Tibial nerve (tissue), 4 donors: ENCODE measurements at regions not wholly inside any gene's neighbourhood (a gene's known extent, or its start where the extent isn't known, plus 50 kb on each side); places are given as distances from the start of the nearest gene placed in this dataset.
A peak's percentile ranks its signal among the peaks of the same experiment; 100 is the strongest.

ENCODE experiments used
- DNase-seq, 2 donors: peaks; one replicate each; pipeline ENCODE4 v3.0.0-alpha.2; 2019; ENCODE audit warnings: low spot score in 2 of 2
- H3K27ac ChIP-seq, 4 donors: fragments of 200-600 bp; sonication (generic) in 3 of 4; one replicate each; pipeline ENCODE4 v1.5.1; 2017 to 2019; ENCODE audit warnings: mild to moderate bottlenecking in 1 of 4
- H3K27me3 ChIP-seq, 2 donors: fragments of 200-600 bp; sonication (generic) in 1 of 2; one replicate each; pipeline versions ENCODE4 v1.5.1 to v1.6.0; 2017 to 2019
- H3K36me3 ChIP-seq, 3 donors: fragments of 200-600 bp; sonication (generic); one replicate each; pipeline ENCODE4 v1.5.1; 2018 to 2019
- H3K4me1 ChIP-seq, 4 donors: fragments of 200-600 bp; sonication (generic) in 3 of 4; one replicate each; pipeline ENCODE4 v1.5.1; 2017 to 2019
- H3K4me3 ChIP-seq, 4 donors: fragments of 200-600 bp; sonication (generic) in 3 of 4; one replicate each; pipeline ENCODE4 v1.5.1; 2017 to 2019; ENCODE audit warnings: mild to moderate bottlenecking in 1 of 4, moderate library complexity in 1 of 4
- H3K9me3 ChIP-seq, 4 donors: fragments of 200-600 bp; sonication (generic) in 3 of 4; one replicate each; pipeline ENCODE4 v1.5.1; 2017 to 2019
- EP300 ChIP-seq, 2 donors: sonication (generic); formaldehyde crosslinking; IDR thresholded peaks; one replicate each; pipeline ENCODE4 v1.6.1; 2017; ENCODE audit warnings: antibody characterized with exemption in 2 of 2, mild to moderate bottlenecking in 1 of 2
- POLR2A ChIP-seq, 2 donors: fragments of 450-650 bp; IDR thresholded peaks; one replicate each; pipeline ENCODE4 v1.6.1; 2017; ENCODE audit warnings: antibody characterized with exemption in 2 of 2, mild to moderate bottlenecking in 2 of 2, moderate library complexity in 2 of 2
- WGBS, 2 donors: methylation state at CpG; one replicate each; pipeline ENCODE4 v1.1.5; 2018; 5-methylcytosine and 5-hydroxymethylcytosine counted together
- TF ChIP-seq, protein P1 (sequence below), 5 experiments: fragments of 200-600 bp in 3 of 5; fragments of 450-650 bp in 2 of 5; sonication (generic) in 3 of 5; IDR thresholded peaks; one replicate each; pipeline ENCODE4 v1.5.1; 2016 to 2019; ENCODE audit warnings: antibody characterized with exemption in 5 of 5, mild to moderate bottlenecking in 3 of 5, moderate library complexity in 2 of 5

GRCh38 chr4:181420950-181421349, 822.3 kb upstream of the TENM3 start:
- Histone ChIP-seq H3K4me1 (peaks cover 0 to 9% (median 0%) of the 10 kb centered on the region in 4 donors), H3K27ac (no peak overlapping the region), H3K27me3 (no peaks in the 10 kb centered on the region), H3K36me3 (no peaks in the 10 kb centered on the region), H3K9me3 (no peaks in the 10 kb centered on the region), H3K4me3 (no peak overlapping the region)
- DNase-seq, result no peak
- WGBS, 2 donors, result 50 to 54% methylated on average over 2 of the region's 2 CpGs
- no peak for TF ChIP-seq POLR2A (IDR thresholded peaks at IDR 0.05)
- TF ChIP-seq, protein P1, sequence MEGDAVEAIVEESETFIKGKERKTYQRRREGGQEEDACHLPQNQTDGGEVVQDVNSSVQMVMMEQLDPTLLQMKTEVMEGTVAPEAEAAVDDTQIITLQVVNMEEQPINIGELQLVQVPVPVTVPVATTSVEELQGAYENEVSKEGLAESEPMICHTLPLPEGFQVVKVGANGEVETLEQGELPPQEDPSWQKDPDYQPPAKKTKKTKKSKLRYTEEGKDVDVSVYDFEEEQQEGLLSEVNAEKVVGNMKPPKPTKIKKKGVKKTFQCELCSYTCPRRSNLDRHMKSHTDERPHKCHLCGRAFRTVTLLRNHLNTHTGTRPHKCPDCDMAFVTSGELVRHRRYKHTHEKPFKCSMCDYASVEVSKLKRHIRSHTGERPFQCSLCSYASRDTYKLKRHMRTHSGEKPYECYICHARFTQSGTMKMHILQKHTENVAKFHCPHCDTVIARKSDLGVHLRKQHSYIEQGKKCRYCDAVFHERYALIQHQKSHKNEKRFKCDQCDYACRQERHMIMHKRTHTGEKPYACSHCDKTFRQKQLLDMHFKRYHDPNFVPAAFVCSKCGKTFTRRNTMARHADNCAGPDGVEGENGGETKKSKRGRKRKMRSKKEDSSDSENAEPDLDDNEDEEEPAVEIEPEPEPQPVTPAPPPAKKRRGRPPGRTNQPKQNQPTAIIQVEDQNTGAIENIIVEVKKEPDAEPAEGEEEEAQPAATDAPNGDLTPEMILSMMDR (IDR thresholded peaks at IDR 0.05), result no peak
- no peak for TF ChIP-seq EP300 (IDR thresholded peaks at IDR 0.05)

DNA sequence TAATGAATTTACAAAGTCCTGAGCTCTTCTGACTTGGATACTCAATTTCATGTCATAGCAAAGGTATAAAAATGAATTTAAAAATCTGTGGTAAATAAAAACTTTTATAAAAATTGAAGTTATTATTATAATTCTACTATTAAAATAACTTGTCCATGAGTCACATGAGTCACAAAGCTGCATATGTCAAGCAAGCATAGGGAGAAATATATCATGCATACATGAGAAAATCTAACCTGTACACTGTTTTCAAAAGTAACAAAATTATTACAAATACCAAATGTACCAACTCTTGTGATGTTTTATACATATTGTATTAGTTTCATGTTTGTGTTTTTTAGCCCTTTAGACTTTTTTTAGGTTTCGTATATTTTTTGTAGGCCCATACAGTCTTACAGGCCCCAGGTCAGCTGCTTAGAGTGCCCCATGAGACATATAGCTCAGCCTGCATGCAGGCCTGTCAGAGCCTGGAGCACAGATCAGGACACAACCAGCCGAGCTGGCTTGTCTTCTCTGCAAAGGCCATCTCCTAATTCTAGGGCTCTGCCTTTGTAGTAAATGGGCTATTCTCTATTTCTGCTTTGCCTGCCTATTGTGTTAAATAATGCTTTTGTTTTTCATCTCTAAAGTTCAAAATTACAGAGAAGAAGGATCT, 818.7 kb upstream of the TENM3 start:
- WGBS, 2 donors, result 38 to 63% methylated on average over 2 of the region's 2 CpGs
- H3K27me3 ChIP-seq, result no peaks in the 10 kb centered on the region

DNA sequence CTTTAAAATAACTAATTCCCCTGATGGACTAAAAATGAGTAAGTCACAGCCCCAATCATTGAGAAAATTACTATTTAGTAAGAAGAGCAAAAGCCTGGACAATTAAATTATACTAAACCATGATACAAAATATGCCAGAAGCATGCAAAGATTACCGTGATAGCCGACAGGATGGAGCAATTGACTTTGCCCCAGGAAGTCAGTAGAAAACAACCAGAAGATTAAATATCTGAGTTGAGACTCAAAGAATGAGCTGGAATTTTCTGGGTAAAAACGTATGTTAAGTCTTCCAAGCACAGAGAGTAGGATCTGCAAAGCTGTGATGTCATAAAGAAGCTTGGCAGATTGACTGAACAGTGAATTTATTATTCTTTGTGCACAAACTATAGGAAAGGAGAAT, 816.1 kb upstream of the TENM3 start:
- Histone ChIP-seq H3K4me3 (no peak overlapping the region), H3K36me3 (no peaks in the 10 kb centered on the region), H3K9me3 (no peaks in the 10 kb centered on the region), H3K4me1 (no peaks in the 10 kb centered on the region), H3K27me3 (no peaks in the 10 kb centered on the region), H3K27ac (no peak overlapping the region)
- WGBS, 2 donors, result 27 to 41% methylated on average over 3 of the region's 3 CpGs
- no peak for DNase-seq
- TF ChIP-seq POLR2A (IDR thresholded peaks at IDR 0.05) (no peak), EP300 (IDR thresholded peaks at IDR 0.05) (no peak)
- TF ChIP-seq, protein P1 (IDR thresholded peaks at IDR 0.05), result no peak

More for the DNA sequence above, 818.7 kb upstream of the TENM3 start:
- Histone ChIP-seq H3K36me3 (no peaks in the 10 kb centered on the region), H3K27ac (no peak overlapping the region), H3K9me3 (no peaks in the 10 kb centered on the region), H3K4me3 (no peak overlapping the region), H3K4me1 (no peaks in the 10 kb centered on the region)
- TF ChIP-seq POLR2A (IDR thresholded peaks at IDR 0.05) (no peak), EP300 (IDR thresholded peaks at IDR 0.05) (no peak)
- no peak for DNase-seq

- Histone ChIP-seq H3K36me3 (no peaks in the 10 kb centered on the region), H3K27me3 (no peaks in the 10 kb centered on the region), H3K4me3 (no peak overlapping the region), H3K4me1 (no peaks in the 10 kb centered on the region), H3K9me3 (no peaks in the 10 kb centered on the region), H3K27ac (no peak overlapping the region)
- TF ChIP-seq, protein P1 (IDR thresholded peaks at IDR 0.05), result no peak
- TF ChIP-seq POLR2A (IDR thresholded peaks at IDR 0.05) (no peak), EP300 (IDR thresholded peaks at IDR 0.05) (no peak)
- DNase-seq, result no peak
- WGBS, 2 donors, result 39 to 51% methylated on average over 1 of the region's 1 CpG
These were observed 812.2 kb upstream of the TENM3 start for GRCh38 chr4:181431006-181431405.

DNA sequence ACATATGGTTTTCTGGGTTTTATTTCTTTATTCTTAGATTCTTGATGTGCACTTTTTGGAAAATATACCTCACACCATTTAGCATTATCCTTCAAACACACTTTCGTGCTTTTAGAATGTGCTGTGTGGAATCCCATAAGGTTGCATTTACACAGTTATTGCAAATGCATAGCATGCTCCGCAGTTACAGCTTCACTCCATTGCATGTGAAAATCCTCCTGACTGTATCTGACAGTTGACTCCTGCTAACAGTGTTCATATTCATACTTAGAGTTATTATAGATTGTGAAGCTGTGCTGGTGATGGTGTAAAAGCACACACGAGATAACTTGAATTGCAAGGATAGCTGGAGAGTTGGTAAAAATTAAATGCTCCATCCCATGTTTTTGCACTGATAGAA, 811.5 kb upstream of the TENM3 start:
- TF ChIP-seq POLR2A (IDR thresholded peaks at IDR 0.05) (no peak), EP300 (IDR thresholded peaks at IDR 0.05) (no peak)
- TF ChIP-seq, protein P1 (IDR thresholded peaks at IDR 0.05), result no peak
- Histone ChIP-seq H3K27ac (no peak overlapping the region), H3K4me1 (no peaks in the 10 kb centered on the region), H3K9me3 (no peaks in the 10 kb centered on the region), H3K27me3 (no peaks in the 10 kb centered on the region), H3K4me3 (peak overlapping the region in 1 of 4 donors; percentile 10), H3K36me3 (no peaks in the 10 kb centered on the region)
- 32 to 45% methylated on average over 3 of the region's 3 CpGs for WGBS, 2 donors
- no peak for DNase-seq
